Midbrain (tissue), 1 donor: ENCODE measurements at regions not wholly inside any gene's neighbourhood (a gene's known extent, or its start where the extent isn't known, plus 50 kb on each side); places are given as distances from the start of the nearest gene placed in this dataset.

ENCODE experiments used
- DNase-seq: peaks from one replicate; lab custom pipeline; 2025; lab: John Stamatoyannopoulos, UW

DNA sequence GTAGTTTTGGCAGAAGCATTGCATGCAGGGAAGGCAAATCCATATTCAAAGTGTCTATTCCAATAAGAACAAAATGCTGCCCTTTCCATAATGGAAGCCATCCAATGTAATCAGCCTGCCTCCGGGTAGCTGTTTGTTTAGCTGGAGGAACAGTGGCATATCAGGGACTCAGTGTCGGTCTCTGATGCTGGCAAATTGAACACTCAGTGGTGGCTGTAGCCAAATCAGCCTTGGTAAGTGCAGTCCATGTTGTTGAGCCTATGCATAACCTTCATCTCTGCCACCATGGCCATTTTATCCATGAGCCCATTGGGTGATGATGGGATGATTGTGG lies 147.8 kb upstream of the MAX start:
- DNase-seq, result no peak

DNA sequence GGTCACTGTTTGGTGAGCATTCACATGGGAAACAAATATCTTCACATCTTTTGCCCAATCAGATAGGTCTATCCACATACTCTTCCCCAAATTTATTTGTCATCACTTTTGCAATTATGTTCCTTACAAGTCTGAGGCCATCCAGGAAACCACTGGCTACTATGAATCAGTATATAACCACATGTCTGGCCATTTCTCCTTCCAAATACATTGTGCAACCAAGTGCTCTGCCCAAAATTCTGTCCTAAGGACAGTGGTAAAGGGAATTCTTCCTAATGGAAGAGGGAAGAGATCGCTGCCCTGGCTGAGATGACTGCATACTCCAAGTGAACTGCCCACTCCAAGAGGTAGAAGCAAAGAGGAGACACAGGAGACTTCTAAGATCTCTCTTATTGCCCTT lies 148.9 kb upstream of the MAX start:
- no peak for DNase-seq

- DNase-seq, result no peak
These were observed 150.4 kb upstream of the MAX start for GRCh38 chr14:65252482-65253255.

DNA sequence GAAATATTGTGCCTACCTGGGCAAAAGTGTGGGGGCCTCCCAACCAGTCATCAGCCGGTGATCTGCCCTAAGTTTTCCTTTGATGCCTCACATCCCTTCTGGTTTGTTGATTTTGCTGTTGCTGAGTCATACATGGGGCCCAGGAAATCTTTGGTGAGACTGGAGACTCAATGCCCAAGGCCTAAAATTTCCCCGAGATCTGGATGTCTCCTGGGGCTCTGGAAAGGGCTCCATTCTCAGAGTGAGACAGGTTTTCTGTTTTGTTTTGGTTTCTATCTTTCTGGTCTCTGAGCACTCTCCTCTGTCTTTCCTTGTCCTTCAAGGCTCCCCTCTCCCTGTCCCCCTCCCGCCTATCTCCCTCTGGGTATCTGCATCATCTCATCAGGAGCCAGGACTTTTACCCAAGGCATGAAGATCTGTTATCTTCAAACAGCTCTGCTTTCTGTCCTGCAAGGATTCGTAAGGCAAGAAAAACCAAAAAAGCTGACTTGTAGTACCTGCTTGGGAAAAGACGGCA lies 152.8 kb upstream of the MAX start:
- no peak for DNase-seq

GRCh38 chr14:65255583-65256461 lies 153.5 kb upstream of the MAX start:
- DNase-seq, result no peak

DNA sequence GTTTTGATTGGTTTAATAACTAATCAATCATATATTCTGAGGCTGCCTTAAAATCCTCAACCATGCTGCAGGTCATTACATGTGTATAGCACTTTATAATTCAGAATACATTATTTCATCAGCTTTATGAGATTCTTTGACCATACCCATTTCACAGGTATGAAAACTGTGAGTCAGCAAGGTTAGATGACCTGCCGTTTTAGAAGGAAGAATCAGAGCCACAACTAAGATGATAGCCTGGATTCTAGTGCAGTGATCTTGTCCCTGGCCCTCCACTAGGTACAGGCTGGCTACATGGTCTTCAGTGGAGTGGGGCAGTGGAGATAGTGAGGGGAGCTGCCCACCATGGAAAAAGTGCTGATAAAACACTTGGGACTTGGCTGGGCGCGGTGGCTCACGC lies 154.4 kb upstream of the MAX start:
- no peak for DNase-seq

DNA sequence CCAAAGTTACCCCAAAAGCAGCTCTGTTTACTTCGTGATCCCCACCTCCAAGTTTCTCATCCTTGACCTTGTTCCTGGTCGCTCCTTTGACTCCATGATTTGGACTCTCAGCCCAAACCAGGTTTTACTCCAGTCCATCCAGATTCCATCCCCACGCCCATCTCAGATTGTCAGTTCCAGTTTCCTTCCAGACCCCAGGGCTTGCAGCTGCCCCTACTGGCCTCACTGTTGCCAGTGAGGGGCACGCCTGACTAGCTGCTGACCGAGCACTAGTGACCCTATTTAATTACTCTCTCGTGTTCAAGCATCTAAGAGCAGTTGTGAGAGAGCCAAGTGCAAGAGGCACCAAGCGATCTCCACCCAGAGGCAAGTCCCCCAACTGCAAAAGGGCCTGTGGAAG lies 155.1 kb upstream of the FUT8 start:
- DNase-seq, result no peak

- no peak for DNase-seq
These were observed 154.1 kb upstream of the FUT8 start for GRCh38 chr14:65258391-65258790.

DNA sequence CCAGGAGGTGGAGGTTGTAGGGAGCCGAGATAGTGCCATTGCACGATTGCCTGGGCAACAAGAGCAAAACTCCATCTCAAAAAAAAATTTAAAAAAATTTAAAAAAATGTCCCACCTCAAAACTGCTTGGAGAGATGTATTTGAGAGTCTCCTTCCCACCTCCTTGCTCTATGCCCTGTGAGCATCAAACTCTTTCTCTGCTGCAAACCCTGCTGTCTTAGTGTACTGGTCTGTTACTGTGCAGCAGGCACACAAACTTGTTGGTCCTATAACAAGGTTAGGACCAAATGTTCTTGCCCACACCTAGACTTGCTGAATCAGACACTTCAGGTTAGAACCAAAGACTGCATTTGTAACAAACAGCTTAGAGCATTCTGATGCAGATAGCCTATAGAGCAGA lies 153.5 kb upstream of the FUT8 start:
- DNase-seq, result no peak

GRCh38 chr14:65260786-65261185 lies 151.7 kb upstream of the FUT8 start:
- DNase-seq, result no peak

- DNase-seq, result no peak
These were observed 151.1 kb upstream of the FUT8 start for GRCh38 chr14:65261425-65261920.

DNA sequence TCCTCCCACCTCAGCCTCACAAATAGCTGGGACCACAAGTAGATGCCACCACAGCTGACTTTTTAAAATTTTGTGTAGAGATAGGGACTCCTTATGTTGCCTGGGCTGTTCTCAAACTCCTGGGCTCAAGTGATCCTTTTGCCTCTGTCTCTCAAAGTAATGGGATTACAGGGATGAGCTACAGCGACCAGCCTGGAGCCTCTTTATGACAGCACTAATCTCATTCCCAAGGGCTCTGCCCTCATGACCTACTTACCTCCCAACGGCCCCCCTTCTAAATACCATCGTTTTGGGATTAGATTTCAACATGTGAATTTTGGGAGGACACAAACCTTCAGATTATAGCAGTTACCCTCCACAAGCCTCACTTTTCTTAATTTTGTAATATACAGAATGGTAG lies 150.6 kb upstream of the FUT8 start:
- no peak for DNase-seq

GRCh38 chr14:65263177-65263788 lies 149.2 kb upstream of the FUT8 start:
- no peak for DNase-seq

DNA sequence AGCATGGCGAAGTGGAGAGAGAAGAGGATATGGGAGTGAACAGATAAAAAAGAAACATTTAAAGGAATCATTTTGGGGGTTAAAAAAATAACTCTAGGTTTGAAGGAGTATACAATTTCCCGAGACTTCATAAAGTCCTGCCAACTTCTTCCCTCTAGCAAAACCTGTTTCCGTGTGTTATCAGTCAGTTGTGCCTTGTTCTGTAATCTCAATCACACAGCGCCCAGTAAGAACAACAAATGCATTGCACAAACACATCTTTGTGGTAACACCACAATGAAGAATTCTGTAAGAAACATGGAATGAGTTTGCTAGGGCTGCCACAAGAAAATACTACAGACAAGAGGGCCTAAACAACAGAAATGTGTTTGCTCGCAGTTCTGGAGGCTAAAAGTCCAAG lies 144.7 kb upstream of the FUT8 start:
- DNase-seq, result no peak

DNA sequence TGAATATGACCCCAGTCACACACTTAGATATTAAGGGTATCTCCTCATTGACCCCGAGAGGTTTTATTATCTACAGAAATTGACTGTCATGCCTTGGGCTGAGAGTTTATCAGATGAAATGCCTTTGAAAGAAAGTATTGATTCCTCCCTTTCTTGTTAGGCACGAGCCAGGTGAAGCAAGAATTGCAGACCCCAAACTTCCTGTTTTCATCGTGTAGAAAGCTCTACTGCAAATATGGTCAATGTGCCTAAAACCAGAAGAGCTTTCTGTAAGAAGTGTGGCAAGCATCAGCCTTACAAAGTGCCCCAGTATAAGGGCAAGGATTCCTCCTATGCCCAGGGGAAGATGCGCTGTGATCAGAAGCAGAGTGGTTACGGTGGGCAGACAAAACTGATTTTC lies 143.9 kb upstream of the FUT8 start:
- no peak for DNase-seq

- DNase-seq, result no peak
These were observed 142.8 kb upstream of the FUT8 start for GRCh38 chr14:65269732-65270131.

DNA sequence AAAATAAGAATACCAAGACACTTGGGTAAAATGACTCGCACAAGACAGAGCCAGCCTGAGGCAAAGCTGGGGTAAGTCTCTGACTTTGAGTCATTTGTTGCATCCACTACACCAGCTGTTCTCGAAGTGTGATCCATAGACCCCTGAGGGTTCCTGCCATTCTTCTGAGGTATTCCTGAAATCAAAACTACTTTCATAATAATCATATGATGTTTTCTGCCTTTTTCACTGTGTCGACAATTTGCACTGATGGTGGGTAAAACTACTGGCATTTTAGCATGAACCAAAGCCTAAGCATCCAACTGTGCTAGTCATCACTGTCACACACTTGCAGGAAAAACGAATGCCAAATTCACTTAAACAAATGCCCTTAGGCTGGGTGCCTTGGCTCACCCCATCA lies 135.5 kb upstream of the FUT8 start:
- DNase-seq, result no peak

GRCh38 chr14:65277580-65278270 lies 134.8 kb upstream of the FUT8 start:
- DNase-seq, result peak; percentile 54

DNA sequence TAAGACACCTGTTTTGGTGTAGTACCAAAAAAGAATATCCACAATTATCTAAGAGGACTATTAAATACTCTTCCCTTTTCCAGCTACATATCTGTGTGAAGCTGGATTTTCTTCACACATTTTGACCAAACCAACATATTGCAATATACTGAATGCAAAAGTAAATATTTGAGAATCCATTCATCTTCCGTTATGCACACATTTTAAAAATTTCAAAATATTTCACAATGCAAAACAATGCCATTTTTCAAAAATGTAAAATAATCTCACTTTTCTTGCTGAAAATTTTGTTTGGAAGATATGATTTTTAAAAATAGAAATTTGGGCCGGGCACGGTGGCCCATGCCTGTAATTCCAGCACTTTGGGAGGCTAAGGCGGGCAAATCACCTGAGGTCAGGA lies 133.9 kb upstream of the FUT8 start:
- DNase-seq, result no peak

DNA sequence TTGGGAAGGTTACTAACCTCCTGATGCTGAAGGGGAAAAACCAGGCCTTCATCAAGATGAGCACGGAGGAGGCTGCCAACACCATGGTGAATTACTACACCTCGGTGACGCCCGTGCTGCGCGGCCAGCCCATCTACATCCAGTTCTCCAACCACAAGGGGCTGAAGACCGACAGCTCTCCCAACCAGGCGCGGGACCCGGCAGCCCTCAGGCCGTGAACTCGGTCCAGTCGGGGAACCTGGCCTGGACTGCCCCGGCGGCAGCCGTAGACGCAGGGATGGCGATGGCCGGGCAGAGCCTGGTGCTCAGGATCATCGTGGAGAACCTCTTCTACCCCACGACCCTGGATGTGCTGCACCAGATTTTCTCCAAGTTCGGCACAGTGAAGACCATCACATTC lies 133.0 kb upstream of the FUT8 start:
- DNase-seq, result no peak

DNA sequence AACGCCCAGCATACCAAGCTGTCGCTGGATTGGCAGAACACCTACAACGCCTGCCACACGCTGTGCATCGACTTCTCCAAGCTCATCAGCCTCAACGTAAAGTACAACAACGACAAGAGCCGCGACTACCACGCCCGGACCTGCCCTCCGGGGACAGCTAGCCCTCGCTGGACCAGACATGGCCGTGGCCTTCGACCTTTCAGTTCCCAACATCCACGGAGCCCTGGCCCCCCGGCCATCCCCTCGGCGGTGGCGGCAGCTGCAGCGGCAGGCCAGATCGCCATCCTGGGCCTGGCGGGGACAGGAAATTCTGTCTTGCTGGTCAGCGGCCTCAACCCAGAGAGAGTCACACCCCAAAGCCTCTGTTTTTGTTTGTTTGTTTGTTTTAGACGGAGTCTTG lies 132.6 kb upstream of the FUT8 start:
- DNase-seq, result no peak

- no peak for DNase-seq
These were observed 131.9 kb upstream of the FUT8 start for GRCh38 chr14:65280653-65281052.
